Liver (tissue), 3 donors: ENCODE measurements at regions not wholly inside any gene's neighbourhood (a gene's known extent, or its start where the extent isn't known, plus 50 kb on each side); places are given as distances from the start of the nearest gene placed in this dataset.

Source experiments
- CTCF ChIP-seq: fragments of 150-350 bp; IDR thresholded peaks from 2 replicates; pipeline ENCODE4 v1.5.1; 2017; ENCODE audit warnings: improper control_type of control experiment, low read depth, low read length; ENCODE audit not compliant: missing input control
- GABPA ChIP-seq, 2 donors: IDR thresholded peaks in 1 of 2; conservative IDR thresholded peaks in 1 of 2; 2 replicates each; pipeline ENCODE4 v1.6.1; 2016; ENCODE audit warnings: antibody characterized with exemption in 2 of 2, mild to moderate bottlenecking in 1 of 2, moderate library complexity in 1 of 2
- NR2F2 ChIP-seq: IDR thresholded peaks from 2 replicates; pipeline ENCODE4 v1.6.1; 2016; ENCODE audit warnings: antibody characterized with exemption
- RAD21 ChIP-seq, 2 donors: IDR thresholded peaks; 2 replicates each; pipeline ENCODE4 v1.6.1; 2016; ENCODE audit warnings: antibody characterized with exemption in 2 of 2, mild to moderate bottlenecking in 2 of 2
- YY1 ChIP-seq: IDR thresholded peaks from 2 replicates; pipeline ENCODE4 v1.6.1; 2016; ENCODE audit warnings: antibody characterized with exemption, mild to moderate bottlenecking
- donor health status: healthy.
- donor health status: healthy.

- TF ChIP-seq CTCF (no peak), RAD21 (IDR thresholded peaks at IDR 0.05) (no peak), YY1 (no peak), NR2F2 (no peak), GABPA (IDR thresholded peaks at IDR 0.05 in 1 of 2, conservative IDR thresholded peaks at IDR 0.05 in 1 of 2) (no peak)
These were observed 69.3 kb upstream of the IGF1 start for GRCh38 chr12:102549691-102550090.
